ENCODE measurements at regions not wholly inside any gene's neighbourhood (a gene's known extent, or its start where the extent isn't known, plus 50 kb on each side); places are given as distances from the start of the nearest gene placed in this dataset.
A peak's percentile ranks its signal among the peaks of the same experiment; 100 is the strongest.

DNA sequence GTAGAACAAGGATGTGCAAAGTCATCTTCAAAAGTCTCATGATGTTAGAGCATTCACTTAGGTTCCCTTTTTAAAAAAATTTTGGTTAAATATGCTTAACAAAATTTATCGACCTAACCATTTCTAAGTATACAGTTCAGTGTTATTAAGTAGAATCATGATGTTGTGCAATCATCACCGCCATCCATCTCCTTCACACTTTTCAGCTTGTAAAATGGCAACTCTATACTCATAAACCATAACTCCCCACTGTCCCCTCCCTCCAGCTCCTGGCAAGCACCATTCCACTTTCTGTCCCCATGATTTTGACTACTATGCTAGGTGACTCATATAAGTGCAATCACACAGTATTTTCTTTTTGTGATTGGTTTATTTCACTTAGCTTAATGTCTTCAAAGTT lies 895.0 kb downstream of the TBL1XR1 start:
- Histone ChIP-seq H3K27me3 (no peaks in the 10 kb centered on the region), H3K27ac (no peak overlapping the region), H3K4me3 (no peak overlapping the region), H3K9me3 (no peaks in the 10 kb centered on the region), H3K4me1 (no peaks in the 10 kb centered on the region), H3K36me3 (no peaks in the 10 kb centered on the region)
- no peak for DNase-seq (ENCODE audit: low spot score in 2 of 2)
- TF ChIP-seq, protein P1, sequence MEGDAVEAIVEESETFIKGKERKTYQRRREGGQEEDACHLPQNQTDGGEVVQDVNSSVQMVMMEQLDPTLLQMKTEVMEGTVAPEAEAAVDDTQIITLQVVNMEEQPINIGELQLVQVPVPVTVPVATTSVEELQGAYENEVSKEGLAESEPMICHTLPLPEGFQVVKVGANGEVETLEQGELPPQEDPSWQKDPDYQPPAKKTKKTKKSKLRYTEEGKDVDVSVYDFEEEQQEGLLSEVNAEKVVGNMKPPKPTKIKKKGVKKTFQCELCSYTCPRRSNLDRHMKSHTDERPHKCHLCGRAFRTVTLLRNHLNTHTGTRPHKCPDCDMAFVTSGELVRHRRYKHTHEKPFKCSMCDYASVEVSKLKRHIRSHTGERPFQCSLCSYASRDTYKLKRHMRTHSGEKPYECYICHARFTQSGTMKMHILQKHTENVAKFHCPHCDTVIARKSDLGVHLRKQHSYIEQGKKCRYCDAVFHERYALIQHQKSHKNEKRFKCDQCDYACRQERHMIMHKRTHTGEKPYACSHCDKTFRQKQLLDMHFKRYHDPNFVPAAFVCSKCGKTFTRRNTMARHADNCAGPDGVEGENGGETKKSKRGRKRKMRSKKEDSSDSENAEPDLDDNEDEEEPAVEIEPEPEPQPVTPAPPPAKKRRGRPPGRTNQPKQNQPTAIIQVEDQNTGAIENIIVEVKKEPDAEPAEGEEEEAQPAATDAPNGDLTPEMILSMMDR (IDR thresholded peaks at IDR 0.05), result no peak
- intact Hi-C loops (cut with DNase I), result no loop called here

DNA sequence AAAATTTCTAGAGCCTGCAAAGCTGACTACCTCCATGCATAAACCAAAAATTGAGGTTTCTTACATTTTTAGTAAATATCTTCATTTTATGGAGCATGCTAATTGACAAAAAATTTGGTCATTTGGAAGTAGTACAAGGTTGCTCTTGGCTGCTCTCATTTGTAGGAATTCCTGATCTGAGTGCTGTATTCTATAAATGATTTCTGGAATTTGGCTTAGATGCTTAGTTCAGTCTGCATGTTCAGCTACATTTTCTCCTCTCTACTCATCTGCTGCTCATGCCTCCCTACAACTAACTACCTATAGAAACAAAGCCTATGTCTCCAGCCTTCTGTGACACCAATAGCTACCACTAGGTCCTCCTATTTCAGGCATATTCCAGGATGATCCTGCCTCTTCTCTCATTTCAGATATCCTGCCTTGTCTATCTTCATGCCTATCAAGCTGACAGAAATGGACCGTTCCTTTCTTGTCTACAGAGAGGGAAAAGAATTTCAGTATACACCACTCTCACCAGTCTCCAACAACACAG lies 901.1 kb downstream of the TBL1XR1 start:
- DNase-seq (ENCODE audit: low spot score in 2 of 2), result no peak
- H3K4me1 ChIP-seq, result peaks cover 0 to 4% of the 10 kb centered on the region in 2 donors
- H3K27me3 ChIP-seq, result no peaks in the 10 kb centered on the region
- H3K36me3 ChIP-seq, result no peaks in the 10 kb centered on the region
- intact Hi-C loops (cut with DNase I), result no loop called here
- H3K4me3 ChIP-seq, result no peak overlapping the region
- H3K27ac ChIP-seq, result peak overlapping the region; percentile 17 to 34
- H3K9me3 ChIP-seq, result no peaks in the 10 kb centered on the region
- TF ChIP-seq, protein P1 (IDR thresholded peaks at IDR 0.05), result no peak

DNA sequence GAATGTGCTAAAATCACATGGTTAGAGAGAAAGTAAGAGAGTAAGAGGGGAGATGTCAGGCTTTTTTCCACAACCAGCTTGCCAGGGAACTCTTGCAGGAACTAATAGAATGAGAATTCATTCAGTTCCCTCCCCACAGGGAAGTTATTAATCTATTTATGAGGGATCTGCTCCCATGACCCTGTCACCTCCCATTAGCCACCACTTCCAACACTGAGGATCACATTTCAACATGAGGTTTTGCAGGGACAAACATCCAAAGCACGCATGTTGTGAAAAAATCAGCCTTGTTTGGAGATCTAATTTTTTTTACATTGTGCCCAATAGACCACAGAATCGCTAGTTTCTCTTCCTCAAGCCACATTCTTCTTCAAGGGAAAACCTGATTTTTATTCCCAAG lies 904.0 kb downstream of the TBL1XR1 start:
- no peak for DNase-seq (ENCODE audit: low spot score in 2 of 2)
- Histone ChIP-seq H3K4me1 (peaks cover 0 to 4% of the 10 kb centered on the region in 2 donors), H3K4me3 (no peak overlapping the region), H3K36me3 (no peaks in the 10 kb centered on the region), H3K27ac (peak overlapping the region; percentile 2 to 59), H3K9me3 (no peaks in the 10 kb centered on the region), H3K27me3 (no peaks in the 10 kb centered on the region)
- TF ChIP-seq, protein P1 (IDR thresholded peaks at IDR 0.05), result no peak
- intact Hi-C loops (cut with DNase I), result no loop called here

DNA sequence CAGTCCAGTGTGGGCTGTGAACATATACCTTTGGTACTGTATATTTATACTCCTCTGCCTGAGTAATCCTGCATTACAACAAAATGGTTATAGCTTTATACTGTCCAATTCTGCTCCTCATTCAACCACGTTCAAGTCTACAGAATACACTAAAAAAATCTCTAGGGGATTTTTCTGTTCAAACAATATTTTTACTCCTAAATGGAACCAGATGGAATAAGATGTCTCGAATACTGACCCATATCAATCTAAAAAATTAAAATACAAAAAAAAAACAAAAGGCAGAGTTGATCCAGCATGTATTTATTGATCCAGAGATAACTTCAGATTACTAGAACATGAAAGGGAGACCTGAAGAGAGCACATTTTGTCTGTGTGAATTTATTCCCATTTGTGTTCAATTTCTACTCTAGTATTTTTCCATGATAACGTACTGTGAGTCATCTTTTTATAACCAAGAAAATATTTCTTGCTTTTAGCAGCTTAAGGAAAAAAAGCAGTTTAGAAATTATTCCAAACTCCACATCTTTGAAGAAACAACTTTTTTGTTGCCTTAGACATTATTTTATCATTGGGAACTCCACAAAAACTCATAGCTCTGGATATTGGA lies 910.7 kb downstream of the TBL1XR1 start:
- intact Hi-C loops (cut with DNase I), result no loop called here
- Histone ChIP-seq H3K9me3 (no peaks in the 10 kb centered on the region), H3K27me3 (no peaks in the 10 kb centered on the region), H3K4me1 (no peaks in the 10 kb centered on the region), H3K36me3 (no peaks in the 10 kb centered on the region), H3K4me3 (peak overlapping the region in 1 of 2 donors; percentile 1), H3K27ac (no peak overlapping the region)
- TF ChIP-seq, protein P1 (IDR thresholded peaks at IDR 0.05), result no peak
- no peak for DNase-seq (ENCODE audit: low spot score in 2 of 2)

DNA sequence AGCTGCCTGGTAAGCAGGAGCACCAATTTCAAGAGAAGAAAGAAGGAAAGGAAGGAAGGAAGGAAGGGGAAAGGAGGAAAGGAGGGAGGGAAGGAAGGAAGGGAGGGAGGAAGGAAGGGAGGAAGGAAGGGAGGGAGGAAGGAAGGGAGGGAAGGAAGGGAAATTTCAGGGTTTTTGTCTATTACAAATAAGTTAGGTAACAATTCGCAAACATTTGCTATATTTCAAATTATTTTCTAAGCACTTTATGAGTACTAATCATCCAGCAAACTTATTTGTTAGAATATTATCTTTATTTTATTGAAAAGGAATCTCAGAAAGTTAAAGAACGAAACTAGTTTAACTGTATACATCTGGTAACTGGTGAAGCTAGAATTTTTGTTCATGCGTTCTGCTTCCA lies 921.7 kb downstream of the TBL1XR1 start:
- intact Hi-C loops (cut with DNase I), result no loop called here
- H3K9me3 ChIP-seq, result no peaks in the 10 kb centered on the region
- no peaks in the 10 kb centered on the region for H3K36me3 ChIP-seq
- DNase-seq (ENCODE audit: low spot score in 2 of 2), result no peak
- TF ChIP-seq, protein P1 (IDR thresholded peaks at IDR 0.05), result no peak
- no peak overlapping the region for H3K27ac ChIP-seq
- peaks cover 0 to 3% of the 10 kb centered on the region in 2 donors for H3K4me1 ChIP-seq
- no peak overlapping the region for H3K4me3 ChIP-seq
- H3K27me3 ChIP-seq, result no peaks in the 10 kb centered on the region
